ENCODE measurements at regions not wholly inside any gene's neighbourhood (a gene's known extent, or its start where the extent isn't known, plus 50 kb on each side); places are given as distances from the start of the nearest gene placed in this dataset.

- TF ChIP-seq JUN (CRISPR knock-in tag; IDR thresholded peaks at IDR 0.05): no peak
- no peak for TF ChIP-seq MXD4 (CRISPR knock-in tag; IDR thresholded peaks at IDR 0.05; ENCODE audit: borderline replicate concordance)
- no peak for TF ChIP-seq FOXP1 (CRISPR knock-in tag; IDR thresholded peaks at IDR 0.05; ENCODE audit: borderline replicate concordance)
- TF ChIP-seq CTCF (IDR thresholded peaks at IDR 0.05): no peak
- no peak for TF ChIP-seq SMAD4 (CRISPR knock-in tag; IDR thresholded peaks at IDR 0.05)
These were observed 656.4 kb upstream of the TEX47 start for GRCh38 chr7:89451911-89452310.

Measured in WTC11 (cell line).